IMR-90 (cell line): ENCODE measurements at regions not wholly inside any gene's neighbourhood (a gene's known extent, or its start where the extent isn't known, plus 50 kb on each side); places are given as distances from the start of the nearest gene placed in this dataset.

Experiments used
- ATAC-seq: fragments of 200-7000 bp; cut with Tn5 transposase; 2 replicates; pipeline ENCODE4 v1.9.1; 2020; ENCODE audit warnings: low read depth, mild to moderate bottlenecking, moderate library complexity
- BruUV-seq: library from RNA; stranded (reverse); fragments of 400-500 nt; replicated peaks from 2 replicates; lab custom pipeline; 2021; lab: Mats Ljungman, UMichigan
- CTCF ChIA-PET: fragments of 300-600 bp; formaldehyde crosslinking; extraction: SDS; loops from one replicate; lab custom pipeline; 2021; ENCODE audit warnings: antibody characterized with exemption; lab: Yijun Ruan, JAX
- POLR2A ChIA-PET: fragments of 300-600 bp; sonication (Branson Sonifier 250); formaldehyde crosslinking; loops from one replicate; lab custom pipeline; 2022; ENCODE audit warnings: antibody characterized with exemption; ENCODE audit not compliant: unreplicated experiment; lab: Charles Lee
- DNase-seq: peaks from one replicate; pipeline ENCODE4 v3.0.0; 2013
- H2AFZ ChIP-seq: replicated peaks from 2 replicates; pipeline ENCODE3; 2013; ENCODE audit warnings: low read length, mild to moderate bottlenecking; ENCODE audit not compliant: poor library complexity
- H2AK5ac ChIP-seq: 2 replicates; pipeline ENCODE4 v1.6.1; 2013; ENCODE audit warnings: low read depth, low read length, inconsistent platforms
- H2AK9ac ChIP-seq: replicated peaks from 2 replicates; pipeline ENCODE3; 2013; ENCODE audit warnings: mild to moderate bottlenecking, low read depth, low read length, moderate library complexity; ENCODE audit not compliant: poor library complexity
- H2BK120ac ChIP-seq: 2 replicates; pipeline ENCODE4 v1.6.1; 2013; ENCODE audit warnings: low read depth, low read length, inconsistent platforms
- H2BK15ac ChIP-seq: 3 replicates; pipeline ENCODE4 v1.6.1; 2013; ENCODE audit warnings: low read depth, low read length, inconsistent platforms
- H2BK20ac ChIP-seq: 2 replicates; pipeline ENCODE4 v1.6.1; 2013; ENCODE audit warnings: low read depth, mild to moderate bottlenecking, inconsistent platforms, low read length, moderate library complexity
- H2BK5ac ChIP-seq: 2 replicates; pipeline ENCODE4 v1.6.1; 2013; ENCODE audit warnings: mild to moderate bottlenecking, low read depth, low read length, inconsistent platforms; ENCODE audit not compliant: poor library complexity, severe bottlenecking
- H3K14ac ChIP-seq: replicated peaks from 2 replicates; pipeline ENCODE4 v1.6.1; 2013; ENCODE audit warnings: low read depth, low read length, inconsistent platforms
- H3K18ac ChIP-seq: 2 replicates; pipeline ENCODE4 v1.6.1; 2013; ENCODE audit warnings: low read depth, low read length, control low read depth
- H3K23ac ChIP-seq: 2 replicates; pipeline ENCODE4 v1.6.1; 2013; ENCODE audit warnings: low read depth, low read length, inconsistent platforms
- H3K27ac ChIP-seq: 2 replicates; pipeline ENCODE4 v1.5.1; 2013; ENCODE audit warnings: mild to moderate bottlenecking, control low read depth, low read length; ENCODE audit not compliant: insufficient read depth
- H3K27me3 ChIP-seq: 2 replicates; pipeline ENCODE4 v1.6.1; 2013; ENCODE audit warnings: low read length; ENCODE audit not compliant: control insufficient read depth, insufficient read depth
- H3K36me3 ChIP-seq: 2 replicates; pipeline ENCODE4 v1.6.1; 2013; ENCODE audit warnings: low read length, mixed read lengths; ENCODE audit not compliant: control insufficient read depth, insufficient read depth
- H3K4ac ChIP-seq: 2 replicates; pipeline ENCODE4 v1.6.1; 2013; ENCODE audit warnings: low read depth, low read length, inconsistent platforms
- H3K4me1 ChIP-seq: 2 replicates; pipeline ENCODE4 v1.6.1; 2013; ENCODE audit warnings: low read length, mixed read lengths; ENCODE audit not compliant: control insufficient read depth, insufficient read depth
- H3K4me2 ChIP-seq: 2 replicates; pipeline ENCODE4 v1.6.1; 2013; ENCODE audit warnings: low read depth, mild to moderate bottlenecking, control low read depth, low read length, moderate library complexity
- H3K4me3 ChIP-seq: 2 replicates; pipeline ENCODE4 v1.5.1; 2013; ENCODE audit warnings: low read depth, mild to moderate bottlenecking, control low read depth, low read length, moderate library complexity; ENCODE audit not compliant: insufficient read depth
- H3K56ac ChIP-seq: 2 replicates; pipeline ENCODE4 v1.6.1; 2013; ENCODE audit warnings: low read length, inconsistent platforms; ENCODE audit not compliant: insufficient read depth; ENCODE audit errors: extremely low read depth
- H3K79me1 ChIP-seq, 2 experiments: 2 replicates each; pipeline ENCODE4 v1.6.1; 2013; ENCODE audit warnings: low read length in 2 of 2, inconsistent platforms in 1 of 2, low read depth in 1 of 2
- H3K9ac ChIP-seq: 2 replicates; pipeline ENCODE4 v1.6.1; 2013; ENCODE audit warnings: low read depth, low read length, control low read depth
- H3K9me1 ChIP-seq: 2 replicates; pipeline ENCODE4 v1.6.1; 2013; ENCODE audit warnings: low read length, inconsistent platforms; ENCODE audit not compliant: insufficient read depth
- H3K9me3 ChIP-seq: 2 replicates; pipeline ENCODE4 v1.6.1; 2013; ENCODE audit warnings: low read length; ENCODE audit not compliant: control insufficient read depth, insufficient read depth
- H4K20me1 ChIP-seq: 2 replicates; pipeline ENCODE4 v1.6.1; 2013; ENCODE audit warnings: low read length, inconsistent platforms; ENCODE audit not compliant: insufficient read depth
- H4K5ac ChIP-seq: 2 replicates; pipeline ENCODE4 v1.6.1; 2013; ENCODE audit warnings: mild to moderate bottlenecking, low read depth, low read length, control low read depth
- H4K8ac ChIP-seq, 2 experiments: 2 replicates each; pipeline ENCODE4 v1.6.1; 2013; ENCODE audit warnings: low read depth in 2 of 2, low read length in 2 of 2, control low read depth in 1 of 2, inconsistent platforms in 1 of 2
- H4K91ac ChIP-seq: 2 replicates; pipeline ENCODE4 v1.6.1; 2013; ENCODE audit warnings: low read depth, low read length, inconsistent platforms; ENCODE audit not compliant: insufficient read depth
- CHD1 ChIP-seq: IDR thresholded peaks from 2 replicates; pipeline ENCODE4 v1.6.1; 2012; ENCODE audit warnings: low read depth, low read length, improper control_type of control experiment
- FOS ChIP-seq: fragments of 150-350 bp; IDR thresholded peaks from 2 replicates; pipeline ENCODE4 v1.6.1; 2016; ENCODE audit warnings: low read depth, low read length
- MAFK ChIP-seq: IDR thresholded peaks from 2 replicates; pipeline ENCODE4 v1.6.1; 2012; ENCODE audit warnings: low read depth, low read length, improper control_type of control experiment
- POLR2A ChIP-seq: IDR thresholded peaks from 2 replicates; pipeline ENCODE4 v1.6.1; 2012; ENCODE audit warnings: mild to moderate bottlenecking, low read depth, low read length
- RAD21 ChIP-seq: IDR thresholded peaks from 2 replicates; pipeline ENCODE4 v1.6.1; 2012; ENCODE audit warnings: low read length, improper control_type of control experiment
- RCOR1 ChIP-seq: IDR thresholded peaks from 2 replicates; pipeline ENCODE4 v1.6.1; 2012; ENCODE audit warnings: mild to moderate bottlenecking, low read length, improper control_type of control experiment; ENCODE audit not compliant: insufficient replicate concordance
- USF2 ChIP-seq: fragments of 150-350 bp; IDR thresholded peaks from 2 replicates; pipeline ENCODE4 v1.6.1; 2017; ENCODE audit warnings: mild to moderate bottlenecking, antibody characterized with exemption, low read length, low read depth
- WGBS, 2 experiments: methylation state at CpG; one replicate each; pipeline versions ENCODE4 v1.1.5 to v1.1.7; 2013; ENCODE audit warnings: missing lambda C conversion rate in 2 of 2; ENCODE audit not compliant: insufficient read length in 1 of 2; ENCODE audit errors: extremely low coverage in 2 of 2; 5-methylcytosine and 5-hydroxymethylcytosine counted together
- dilution Hi-C: fragments of 300-500 bp; cut with HindIII; formaldehyde crosslinking; loops from one replicate; pipeline ENCODE4 v1.14.3; 2018; ENCODE audit warnings: low sequenced_read_pairs; ENCODE audit not compliant: unreplicated experiment
- in situ Hi-C: fragments of 300-500 bp; cut with MboI; formaldehyde crosslinking; loops from 3 replicates; pipeline ENCODE4 v1.14.3; 2019; ENCODE audit warnings: low sequenced_read_pairs, inconsistent platforms, mixed read lengths
- intact Hi-C: fragments of 100-400 bp; cut with micrococcal nuclease; formaldehyde crosslinking; loops from 2 replicates; pipeline ENCODE4 v1.10.0; 2022

GRCh38 chr2:220539481-220539880 lies 912.1 kb downstream of the SLC4A3 start:
- no peaks in the 10 kb centered on the region for H3K36me3 ChIP-seq
- dilution Hi-C loops: no loop called here
- H3K4me1 ChIP-seq: no peaks in the 10 kb centered on the region
- ChIA-PET CTCF (no interaction called here), POLR2A (no interaction called here)
- no peak overlapping the region for H2BK15ac ChIP-seq
- no peaks in the 10 kb centered on the region for H4K20me1 ChIP-seq
- no peak overlapping the region for H3K14ac ChIP-seq
- H3K4ac ChIP-seq: no peak overlapping the region
- no peak overlapping the region for H4K5ac ChIP-seq
- ATAC-seq: no peak
- peaks cover 6% of the 10 kb centered on the region for H3K9me3 ChIP-seq
- no peak overlapping the region for H2BK5ac ChIP-seq
- H3K9me1 ChIP-seq: no peaks in the 10 kb centered on the region
- no peak overlapping the region for H3K23ac ChIP-seq
- H4K91ac ChIP-seq: no peak overlapping the region
- no peaks in the 10 kb centered on the region for H3K27me3 ChIP-seq
- H3K4me2 ChIP-seq: no peak overlapping the region
- no peak overlapping the region for H2BK120ac ChIP-seq
- H2AK5ac ChIP-seq: no peak overlapping the region
- DNase-seq: no peak
- no peaks in the 10 kb centered on the region for H3K79me1 ChIP-seq
- no peak overlapping the region for H3K18ac ChIP-seq
- TF ChIP-seq USF2: no peak
- TF ChIP-seq RAD21: no peak
- TF ChIP-seq MAFK: no peak
- no peak for TF ChIP-seq POLR2A
- TF ChIP-seq RCOR1: no peak
- no peak for TF ChIP-seq FOS
- no peak for TF ChIP-seq CHD1
- H3K9ac ChIP-seq: no peak overlapping the region
- no peak overlapping the region for H3K56ac ChIP-seq
- H4K8ac ChIP-seq: no peak overlapping the region
- in situ Hi-C loops: no loop called here
- H3K4me3 ChIP-seq: no peak overlapping the region
- H2AK9ac ChIP-seq: no peak overlapping the region
- 75% methylated on average over 4 of the region's 5 CpGs; no CpG with 5 or more reads in 1 of the 2 experiments for WGBS, 2 experiments
- intact Hi-C loops: no loop called here
- BruUV-seq: no TSS peak
- H2AFZ ChIP-seq: no peak overlapping the region
- H2BK20ac ChIP-seq: no peak overlapping the region
- H3K27ac ChIP-seq: no peak overlapping the region
